Hematopoietic multipotent progenitor cell treated with erythropoietin and hydrocortisone succinate and interleukin-3 and kit ligand, for 15 days (in vitro differentiated cells): ENCODE measurements at regions not wholly inside any gene's neighbourhood (a gene's known extent, or its start where the extent isn't known, plus 50 kb on each side); places are given as distances from the start of the nearest gene placed in this dataset.

ENCODE experiments used
- DNase-seq: peaks from one replicate; pipeline ENCODE4 v3.0.0-alpha.2; 2015; ENCODE audit warnings: low spot score

- DNase-seq: no peak
These were observed 802.7 kb upstream of the IGFBP3 start for GRCh38 chr7:46723742-46724141.

GRCh38 chr7:46723003-46723402 lies 801.9 kb upstream of the IGFBP3 start:
- DNase-seq: no peak

GRCh38 chr7:46720761-46721160 lies 799.7 kb upstream of the IGFBP3 start:
- no peak for DNase-seq

GRCh38 chr7:46719616-46720015 lies 798.5 kb upstream of the IGFBP3 start:
- no peak for DNase-seq

- no peak for DNase-seq
These were observed 795.9 kb upstream of the IGFBP3 start for GRCh38 chr7:46716926-46717325.

GRCh38 chr7:46715579-46715978 lies 794.5 kb upstream of the IGFBP3 start:
- DNase-seq: no peak

- no peak for DNase-seq
These were observed 793.8 kb upstream of the IGFBP3 start for GRCh38 chr7:46714904-46715303.

GRCh38 chr7:46713868-46714596 lies 793.0 kb upstream of the IGFBP3 start:
- DNase-seq: no peak

GRCh38 chr7:46710927-46711326 lies 789.9 kb upstream of the IGFBP3 start:
- DNase-seq: no peak

- no peak for DNase-seq
These were observed 786.9 kb upstream of the IGFBP3 start for GRCh38 chr7:46707973-46708372.

GRCh38 chr7:46705386-46706255 lies 784.5 kb upstream of the IGFBP3 start:
- DNase-seq: no peak

GRCh38 chr7:46696741-46697140 lies 775.7 kb upstream of the IGFBP3 start:
- no peak for DNase-seq

GRCh38 chr7:46695051-46695708 lies 774.1 kb upstream of the IGFBP3 start:
- no peak for DNase-seq

- no peak for DNase-seq
These were observed 773.0 kb upstream of the IGFBP3 start for GRCh38 chr7:46694058-46694457.

GRCh38 chr7:46687203-46687602 lies 766.1 kb upstream of the IGFBP3 start:
- no peak for DNase-seq

- no peak for DNase-seq
These were observed 764.0 kb upstream of the IGFBP3 start for GRCh38 chr7:46685051-46685450.

- no peak for DNase-seq
These were observed 762.0 kb upstream of the IGFBP3 start for GRCh38 chr7:46682836-46683624.

- no peak for DNase-seq
These were observed 760.9 kb upstream of the IGFBP3 start for GRCh38 chr7:46681865-46682503.

- no peak for DNase-seq
These were observed 759.1 kb upstream of the IGFBP3 start for GRCh38 chr7:46680147-46680546.

GRCh38 chr7:46679671-46680070 lies 758.6 kb upstream of the IGFBP3 start:
- DNase-seq: no peak

GRCh38 chr7:46678421-46678820 lies 757.3 kb upstream of the IGFBP3 start:
- DNase-seq: no peak

- DNase-seq: no peak
These were observed 754.4 kb upstream of the IGFBP3 start for GRCh38 chr7:46675456-46675855.
